ENCODE measurements at regions not wholly inside any gene's neighbourhood (a gene's known extent, or its start where the extent isn't known, plus 50 kb on each side); places are given as distances from the start of the nearest gene placed in this dataset.

DNA sequence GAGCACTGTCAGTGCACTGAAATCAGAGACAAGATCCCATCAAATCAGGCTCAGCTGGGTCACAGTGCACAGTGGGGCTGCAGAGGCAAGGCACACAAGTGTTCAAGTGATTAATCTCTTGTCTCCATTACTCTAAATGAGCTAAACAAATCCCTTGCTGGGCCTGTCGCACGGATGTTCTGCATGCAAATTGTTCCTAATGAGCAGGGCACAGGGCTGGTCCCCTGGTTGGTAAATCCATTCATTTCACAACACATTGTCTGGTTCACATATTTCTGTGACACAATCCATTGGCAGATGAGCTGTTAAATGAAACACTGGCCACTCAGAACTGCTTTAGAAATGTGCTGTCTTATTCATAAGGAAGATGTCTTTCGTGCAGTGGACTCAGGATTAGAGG is 167.9 kb upstream of the BRINP1 start:
- BruUV-seq (replicated peaks) = no TSS peak
- intact Hi-C loops (cut with micrococcal nuclease; ENCODE audit: unreplicated experiment) = no loop called here
- CTCF ChIA-PET = no interaction called here

DNA sequence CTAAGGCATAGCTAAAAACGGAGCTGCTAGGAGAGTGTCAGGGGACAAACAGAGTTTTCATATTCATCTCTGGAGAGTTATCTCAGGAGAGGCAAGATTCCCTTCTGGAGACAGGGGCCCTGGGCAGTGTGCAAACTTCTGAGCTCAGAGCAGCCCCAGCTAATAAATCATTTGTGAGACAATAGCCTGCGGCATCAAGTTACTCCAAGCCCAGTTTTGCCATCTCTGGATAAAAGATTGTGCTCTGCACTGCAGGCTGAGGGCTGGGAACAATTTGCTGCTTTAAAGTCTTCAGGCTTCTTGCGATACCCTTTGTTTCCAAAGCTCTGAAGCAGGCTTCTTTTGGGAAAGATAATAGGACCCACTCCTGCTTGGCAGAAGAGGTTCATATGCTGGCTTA is 164.3 kb upstream of the BRINP1 start:
- ChIA-PET POLR2A (no interaction called here), CTCF (no interaction called here)
- DNase-seq (ENCODE audit: low read depth, low spot score) = no peak
- Histone ChIP-seq H3K9me3 (ENCODE audit: control insufficient read depth, insufficient read depth, low read depth, low read length) (no peaks in the 10 kb centered on the region), H3K27me3 (ENCODE audit: control insufficient read depth, insufficient read depth, low read length) (no peaks in the 10 kb centered on the region; the same call in 1 of the 2 replicates), H3K4me1 (ENCODE audit: control insufficient read depth, insufficient read depth, low read length) (no peaks in the 10 kb centered on the region), H3K4me3 (ENCODE audit: low read depth in 2 of 2, low read length in 2 of 2) (no peak overlapping the region), H3K27ac (ENCODE audit: low read length) (no peak overlapping the region), H3K36me3 (ENCODE audit: control insufficient read depth, insufficient read depth, low read length) (no peaks in the 10 kb centered on the region)
- in situ Hi-C loops (cut with HindIII; ENCODE audit: low pct_unique_long_range_greater_than_20kb, low sequenced_read_pairs) (no loop called here), intact Hi-C loops (cut with micrococcal nuclease; ENCODE audit: unreplicated experiment) (no loop called here)
- BruUV-seq (replicated peaks) = no TSS peak
- TF ChIP-seq, protein P1, sequence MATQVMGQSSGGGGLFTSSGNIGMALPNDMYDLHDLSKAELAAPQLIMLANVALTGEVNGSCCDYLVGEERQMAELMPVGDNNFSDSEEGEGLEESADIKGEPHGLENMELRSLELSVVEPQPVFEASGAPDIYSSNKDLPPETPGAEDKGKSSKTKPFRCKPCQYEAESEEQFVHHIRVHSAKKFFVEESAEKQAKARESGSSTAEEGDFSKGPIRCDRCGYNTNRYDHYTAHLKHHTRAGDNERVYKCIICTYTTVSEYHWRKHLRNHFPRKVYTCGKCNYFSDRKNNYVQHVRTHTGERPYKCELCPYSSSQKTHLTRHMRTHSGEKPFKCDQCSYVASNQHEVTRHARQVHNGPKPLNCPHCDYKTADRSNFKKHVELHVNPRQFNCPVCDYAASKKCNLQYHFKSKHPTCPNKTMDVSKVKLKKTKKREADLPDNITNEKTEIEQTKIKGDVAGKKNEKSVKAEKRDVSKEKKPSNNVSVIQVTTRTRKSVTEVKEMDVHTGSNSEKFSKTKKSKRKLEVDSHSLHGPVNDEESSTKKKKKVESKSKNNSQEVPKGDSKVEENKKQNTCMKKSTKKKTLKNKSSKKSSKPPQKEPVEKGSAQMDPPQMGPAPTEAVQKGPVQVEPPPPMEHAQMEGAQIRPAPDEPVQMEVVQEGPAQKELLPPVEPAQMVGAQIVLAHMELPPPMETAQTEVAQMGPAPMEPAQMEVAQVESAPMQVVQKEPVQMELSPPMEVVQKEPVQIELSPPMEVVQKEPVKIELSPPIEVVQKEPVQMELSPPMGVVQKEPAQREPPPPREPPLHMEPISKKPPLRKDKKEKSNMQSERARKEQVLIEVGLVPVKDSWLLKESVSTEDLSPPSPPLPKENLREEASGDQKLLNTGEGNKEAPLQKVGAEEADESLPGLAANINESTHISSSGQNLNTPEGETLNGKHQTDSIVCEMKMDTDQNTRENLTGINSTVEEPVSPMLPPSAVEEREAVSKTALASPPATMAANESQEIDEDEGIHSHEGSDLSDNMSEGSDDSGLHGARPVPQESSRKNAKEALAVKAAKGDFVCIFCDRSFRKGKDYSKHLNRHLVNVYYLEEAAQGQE (IDR thresholded peaks at IDR 0.05; ENCODE audit: insufficient read depth in 1 of 2, low read depth in 2 of 2, low read length in 1 of 2) = no peak
- TF ChIP-seq, protein P2, sequence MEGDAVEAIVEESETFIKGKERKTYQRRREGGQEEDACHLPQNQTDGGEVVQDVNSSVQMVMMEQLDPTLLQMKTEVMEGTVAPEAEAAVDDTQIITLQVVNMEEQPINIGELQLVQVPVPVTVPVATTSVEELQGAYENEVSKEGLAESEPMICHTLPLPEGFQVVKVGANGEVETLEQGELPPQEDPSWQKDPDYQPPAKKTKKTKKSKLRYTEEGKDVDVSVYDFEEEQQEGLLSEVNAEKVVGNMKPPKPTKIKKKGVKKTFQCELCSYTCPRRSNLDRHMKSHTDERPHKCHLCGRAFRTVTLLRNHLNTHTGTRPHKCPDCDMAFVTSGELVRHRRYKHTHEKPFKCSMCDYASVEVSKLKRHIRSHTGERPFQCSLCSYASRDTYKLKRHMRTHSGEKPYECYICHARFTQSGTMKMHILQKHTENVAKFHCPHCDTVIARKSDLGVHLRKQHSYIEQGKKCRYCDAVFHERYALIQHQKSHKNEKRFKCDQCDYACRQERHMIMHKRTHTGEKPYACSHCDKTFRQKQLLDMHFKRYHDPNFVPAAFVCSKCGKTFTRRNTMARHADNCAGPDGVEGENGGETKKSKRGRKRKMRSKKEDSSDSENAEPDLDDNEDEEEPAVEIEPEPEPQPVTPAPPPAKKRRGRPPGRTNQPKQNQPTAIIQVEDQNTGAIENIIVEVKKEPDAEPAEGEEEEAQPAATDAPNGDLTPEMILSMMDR (IDR thresholded peaks at IDR 0.05) = no peak
- TF ChIP-seq TCF7L2 (IDR thresholded peaks at IDR 0.05; ENCODE audit: low read depth, low read length) (no peak), SIN3A (IDR thresholded peaks at IDR 0.05; ENCODE audit: borderline replicate concordance, insufficient read depth, low read depth, low read length) (no peak), POLR2AphosphoS5 (IDR thresholded peaks at IDR 0.05; ENCODE audit: low read depth, low read length) (no peak)
- no peak for ATAC-seq

More for the DNA sequence above, 167.9 kb upstream of the BRINP1 start:
- Histone ChIP-seq H3K27me3 (ENCODE audit: control insufficient read depth, insufficient read depth, low read length) (no peaks in the 10 kb centered on the region; the same call in 1 of the 2 replicates), H3K9me3 (ENCODE audit: control insufficient read depth, insufficient read depth, low read depth, low read length) (no peaks in the 10 kb centered on the region), H3K27ac (ENCODE audit: low read length) (no peak overlapping the region), H3K36me3 (ENCODE audit: control insufficient read depth, insufficient read depth, low read length) (no peaks in the 10 kb centered on the region), H3K4me1 (ENCODE audit: control insufficient read depth, insufficient read depth, low read length) (no peaks in the 10 kb centered on the region), H3K4me3 (ENCODE audit: low read depth in 2 of 2, low read length in 2 of 2) (no peak overlapping the region)
- ATAC-seq (no peak), DNase-seq (ENCODE audit: low read depth, low spot score) (no peak)
- TF ChIP-seq, protein P2 (IDR thresholded peaks at IDR 0.05) = no peak
- TF ChIP-seq POLR2AphosphoS5 (IDR thresholded peaks at IDR 0.05; ENCODE audit: low read depth, low read length) (no peak), TCF7L2 (IDR thresholded peaks at IDR 0.05; ENCODE audit: low read depth, low read length) (no peak), SIN3A (IDR thresholded peaks at IDR 0.05; ENCODE audit: borderline replicate concordance, insufficient read depth, low read depth, low read length) (no peak)
- TF ChIP-seq, protein P1 (IDR thresholded peaks at IDR 0.05; ENCODE audit: insufficient read depth in 1 of 2, low read depth in 2 of 2, low read length in 1 of 2) = no peak
- POLR2A ChIA-PET = no interaction called here
- in situ Hi-C loops (cut with HindIII; ENCODE audit: low pct_unique_long_range_greater_than_20kb, low sequenced_read_pairs) = no loop called here
